Activated CD4-positive, alpha-beta T cell treated with anti-CD3 and anti-CD28 coated beads, Interleukin-2, amount 10 ng/mL, durations not matched to agents 7 days and 5 days (primary cell): ENCODE measurements at regions not wholly inside any gene's neighbourhood (a gene's known extent, or its start where the extent isn't known, plus 50 kb on each side); places are given as distances from the start of the nearest gene placed in this dataset.
A peak's percentile ranks its signal among the peaks of the same experiment; 100 is the strongest.
"Not testable (repeated sequence)": the region's sequence is repeated elsewhere in the genome, so short reads cannot be mapped to it uniquely, and the experiment has no call there.

Experiments used
- CTCF ChIA-PET: fragments of 350-600 bp; sonication (Branson Sonifier 250); formaldehyde crosslinking; loops from one replicate; lab custom pipeline; 2021; ENCODE audit warnings: antibody characterized with exemption; lab: Charles Lee
- POLR2A ChIA-PET: fragments of 350-600 bp; sonication (Branson Sonifier 250); formaldehyde crosslinking; loops from one replicate; lab custom pipeline; 2021; ENCODE audit warnings: antibody characterized with exemption; lab: Charles Lee
- DNase-seq: peaks from one replicate; pipeline ENCODE4 v3.0.0-alpha.2; 2020
- H3K27ac Mint-ChIP-seq: one replicate; pipeline ENCODE4 v1.8.0; 2021; ENCODE audit warnings: mild to moderate bottlenecking, moderate library complexity, mixed read lengths
- H3K27me3 Mint-ChIP-seq: one replicate; pipeline ENCODE4 v1.8.0; 2021; ENCODE audit warnings: mixed read lengths
- H3K36me3 Mint-ChIP-seq: one replicate; pipeline ENCODE4 v1.8.0; 2021; ENCODE audit warnings: low read depth, mixed read lengths
- H3K4me1 Mint-ChIP-seq: one replicate; pipeline ENCODE4 v1.8.0; 2021; ENCODE audit warnings: mixed read lengths
- H3K4me3 Mint-ChIP-seq: one replicate; pipeline ENCODE4 v1.8.0; 2021; ENCODE audit warnings: mild to moderate bottlenecking, moderate library complexity, mixed read lengths
- H3K9me3 Mint-ChIP-seq: one replicate; pipeline ENCODE4 v1.8.0; 2021; ENCODE audit warnings: mixed read lengths

GRCh38 chr11:3499198-3499597 lies 120.3 kb upstream of the ZNF195 start:
- CTCF ChIA-PET, H3K4me3 Mint-ChIP-seq, H3K9me3 Mint-ChIP-seq, H3K36me3 Mint-ChIP-seq, H3K27ac Mint-ChIP-seq, POLR2A ChIA-PET, H3K4me1 Mint-ChIP-seq, DNase-seq, H3K27me3 Mint-ChIP-seq: not testable (repeated sequence)

GRCh38 chr11:3498356-3498755 lies 119.4 kb upstream of the ZNF195 start:
- H3K27me3 Mint-ChIP-seq, H3K36me3 Mint-ChIP-seq, POLR2A ChIA-PET, H3K9me3 Mint-ChIP-seq, H3K4me3 Mint-ChIP-seq, CTCF ChIA-PET, H3K27ac Mint-ChIP-seq, H3K4me1 Mint-ChIP-seq, DNase-seq: not testable (repeated sequence)

- CTCF ChIA-PET, POLR2A ChIA-PET, H3K27ac Mint-ChIP-seq, H3K9me3 Mint-ChIP-seq, H3K36me3 Mint-ChIP-seq, H3K4me1 Mint-ChIP-seq, DNase-seq, H3K27me3 Mint-ChIP-seq, H3K4me3 Mint-ChIP-seq: not testable (repeated sequence)
These were observed 114.2 kb upstream of the ZNF195 start for GRCh38 chr11:3493152-3493551.

- CTCF ChIA-PET, H3K4me3 Mint-ChIP-seq, H3K27ac Mint-ChIP-seq, H3K27me3 Mint-ChIP-seq, H3K4me1 Mint-ChIP-seq, H3K9me3 Mint-ChIP-seq, POLR2A ChIA-PET, H3K36me3 Mint-ChIP-seq, DNase-seq: not testable (repeated sequence)
These were observed 109.1 kb upstream of the ZNF195 start for GRCh38 chr11:3488003-3488402.

- POLR2A ChIA-PET, CTCF ChIA-PET, H3K27ac Mint-ChIP-seq, H3K9me3 Mint-ChIP-seq, H3K27me3 Mint-ChIP-seq, H3K4me1 Mint-ChIP-seq, DNase-seq, H3K36me3 Mint-ChIP-seq, H3K4me3 Mint-ChIP-seq: not testable (repeated sequence)
These were observed 106.8 kb upstream of the ZNF195 start for GRCh38 chr11:3485737-3486136.

GRCh38 chr11:3476937-3477885 lies 98.3 kb upstream of the ZNF195 start:
- CTCF ChIA-PET, H3K9me3 Mint-ChIP-seq, POLR2A ChIA-PET, H3K27ac Mint-ChIP-seq, DNase-seq, H3K4me3 Mint-ChIP-seq, H3K4me1 Mint-ChIP-seq, H3K27me3 Mint-ChIP-seq, H3K36me3 Mint-ChIP-seq: not testable (repeated sequence)

GRCh38 chr11:3476084-3476936 lies 97.4 kb upstream of the ZNF195 start:
- H3K27me3 Mint-ChIP-seq, CTCF ChIA-PET, POLR2A ChIA-PET, H3K36me3 Mint-ChIP-seq, H3K9me3 Mint-ChIP-seq, H3K4me1 Mint-ChIP-seq, H3K27ac Mint-ChIP-seq, DNase-seq, H3K4me3 Mint-ChIP-seq: not testable (repeated sequence)

GRCh38 chr11:3468963-3469362 lies 90.0 kb upstream of the ZNF195 start:
- H3K36me3 Mint-ChIP-seq, POLR2A ChIA-PET, CTCF ChIA-PET, H3K27ac Mint-ChIP-seq, H3K27me3 Mint-ChIP-seq, H3K4me3 Mint-ChIP-seq, H3K4me1 Mint-ChIP-seq, H3K9me3 Mint-ChIP-seq, DNase-seq: not testable (repeated sequence)

- H3K9me3 Mint-ChIP-seq, CTCF ChIA-PET, H3K36me3 Mint-ChIP-seq, DNase-seq, H3K27me3 Mint-ChIP-seq, H3K4me1 Mint-ChIP-seq, POLR2A ChIA-PET, H3K4me3 Mint-ChIP-seq, H3K27ac Mint-ChIP-seq: not testable (repeated sequence)
These were observed 88.7 kb upstream of the ZNF195 start for GRCh38 chr11:3467599-3467998.

- H3K27ac Mint-ChIP-seq, POLR2A ChIA-PET, H3K9me3 Mint-ChIP-seq, CTCF ChIA-PET, H3K36me3 Mint-ChIP-seq: not testable (repeated sequence)
- H3K27me3 Mint-ChIP-seq, result peaks cover 30% of the 10 kb centered on the region
- H3K4me3 Mint-ChIP-seq, result peak overlapping the region; percentile 54
- peaks cover 12% of the 10 kb centered on the region for H3K4me1 Mint-ChIP-seq
- peak; percentile 11 for DNase-seq
These were observed 76.7 kb upstream of the ZNF195 start for GRCh38 chr11:3455666-3456065.

GRCh38 chr11:3454844-3455243 lies 75.9 kb upstream of the ZNF195 start:
- H3K9me3 Mint-ChIP-seq, POLR2A ChIA-PET, CTCF ChIA-PET, H3K27ac Mint-ChIP-seq, H3K36me3 Mint-ChIP-seq: not testable (repeated sequence)
- Mint-ChIP-seq H3K4me1 (peaks cover 12% of the 10 kb centered on the region), H3K27me3 (peaks cover 30% of the 10 kb centered on the region), H3K4me3 (peak overlapping the region; percentile 19)
- DNase-seq, result peak; percentile 59

GRCh38 chr11:3453596-3454256 lies 74.8 kb upstream of the ZNF195 start:
- CTCF ChIA-PET, result not testable (repeated sequence)

GRCh38 chr11:3450822-3451221 lies 71.9 kb upstream of the ZNF195 start:
- H3K4me1 Mint-ChIP-seq, result peaks cover 11% of the 10 kb centered on the region
- H3K9me3 Mint-ChIP-seq, H3K36me3 Mint-ChIP-seq, DNase-seq, H3K4me3 Mint-ChIP-seq, H3K27ac Mint-ChIP-seq, CTCF ChIA-PET, POLR2A ChIA-PET: not testable (repeated sequence)
- H3K27me3 Mint-ChIP-seq, result peaks cover 18% of the 10 kb centered on the region

More at GRCh38 chr11:3453596-3454256, 74.8 kb upstream of the ZNF195 start:
- H3K4me1 Mint-ChIP-seq, result peaks cover 12% of the 10 kb centered on the region
- H3K27ac Mint-ChIP-seq, H3K4me3 Mint-ChIP-seq, H3K9me3 Mint-ChIP-seq, H3K36me3 Mint-ChIP-seq, DNase-seq, POLR2A ChIA-PET: not testable (repeated sequence)
- peaks cover 31% of the 10 kb centered on the region for H3K27me3 Mint-ChIP-seq
